A204.1 (cell line): ENCODE measurements at regions not wholly inside any gene's neighbourhood (a gene's known extent, or its start where the extent isn't known, plus 50 kb on each side); places are given as distances from the start of the nearest gene placed in this dataset.

Experiments used
- FAIRE-seq: peaks from 2 replicates; lab custom pipeline; 2012; peaks lifted over from hg19 to GRCh38; lab: Jason Lieb, UNC

- FAIRE-seq = no peak
Measured at GRCh38 chr2:60157283-60157682, 396.2 kb downstream of the BCL11A start.

- no peak for FAIRE-seq
Measured at GRCh38 chr2:60154142-60154541, 399.3 kb downstream of the BCL11A start.

- no peak for FAIRE-seq
Measured at GRCh38 chr2:60152226-60152833, 401.1 kb downstream of the BCL11A start.

- FAIRE-seq = no peak
Measured at GRCh38 chr2:60149176-60149575, 404.3 kb downstream of the BCL11A start.

GRCh38 chr2:60148716-60149115, 404.7 kb downstream of the BCL11A start:
- FAIRE-seq = no peak

GRCh38 chr2:60140185-60140584, 413.3 kb downstream of the BCL11A start:
- no peak for FAIRE-seq

- FAIRE-seq = no peak
Measured at GRCh38 chr2:60136913-60137312, 416.5 kb downstream of the BCL11A start.

GRCh38 chr2:60127191-60127590, 426.3 kb downstream of the BCL11A start:
- no peak for FAIRE-seq

- no peak for FAIRE-seq
Measured at GRCh38 chr2:60125611-60126426, 427.6 kb downstream of the BCL11A start.

- FAIRE-seq = no peak
Measured at GRCh38 chr2:60119778-60120177, 433.7 kb downstream of the BCL11A start.

GRCh38 chr2:60118917-60119316, 434.5 kb downstream of the BCL11A start:
- no peak for FAIRE-seq

- FAIRE-seq = no peak
Measured at GRCh38 chr2:60118061-60118460, 435.4 kb downstream of the BCL11A start.

GRCh38 chr2:60116161-60116875, 437.1 kb downstream of the BCL11A start:
- no peak for FAIRE-seq

GRCh38 chr2:60109744-60110143, 443.7 kb downstream of the BCL11A start:
- FAIRE-seq = no peak

- no peak for FAIRE-seq
Measured at GRCh38 chr2:60106836-60107529, 446.5 kb downstream of the BCL11A start.

GRCh38 chr2:60105906-60106305, 447.5 kb downstream of the BCL11A start:
- no peak for FAIRE-seq

- no peak for FAIRE-seq
Measured at GRCh38 chr2:60104514-60105505, 448.6 kb downstream of the BCL11A start.

- FAIRE-seq = no peak
Measured at GRCh38 chr2:60100034-60100433, 453.4 kb downstream of the BCL11A start.

GRCh38 chr2:60098996-60099395, 454.5 kb downstream of the BCL11A start:
- FAIRE-seq = no peak

GRCh38 chr2:60097298-60097697, 456.2 kb downstream of the BCL11A start:
- no peak for FAIRE-seq

- no peak for FAIRE-seq
Measured at GRCh38 chr2:60096556-60096955, 456.9 kb downstream of the BCL11A start.
